ENCODE measurements at regions not wholly inside any gene's neighbourhood (a gene's known extent, or its start where the extent isn't known, plus 50 kb on each side); places are given as distances from the start of the nearest gene placed in this dataset.

- TF ChIP-seq CTCF (IDR thresholded peaks at IDR 0.05; ENCODE audit: insufficient read depth, low read length) (no peak), REST (IDR thresholded peaks at IDR 0.05; ENCODE audit: insufficient replicate concordance, low read depth) (no peak)
These were observed 228.4 kb downstream of the ARHGAP12 start for GRCh38 chr10:31700181-31700611.

All from HL-60 (cell line).